C4-2B (cell line): ENCODE measurements at regions not wholly inside any gene's neighbourhood (a gene's known extent, or its start where the extent isn't known, plus 50 kb on each side); places are given as distances from the start of the nearest gene placed in this dataset.

Experiments used
- H3K27ac ChIP-seq: fragments of 450-650 bp; 2 replicates; pipeline ENCODE4 v1.5.1; 2017
- CTCF ChIP-seq: fragments of 450-650 bp; conservative IDR thresholded peaks from 2 replicates; pipeline ENCODE4 v1.5.1; 2017; ENCODE audit warnings: mild to moderate bottlenecking
- ZFX ChIP-seq: fragments of 450-650 bp; IDR thresholded peaks from 2 replicates; pipeline ENCODE4 v1.6.1; 2017

GRCh38 chr6:50214937-50215336, 165.2 kb upstream of the DEFB112 start:
- H3K27ac ChIP-seq: no peak overlapping the region
- TF ChIP-seq ZFX: no peak
- no peak for TF ChIP-seq CTCF

GRCh38 chr6:50217841-50218240, 168.1 kb upstream of the DEFB112 start:
- no peak overlapping the region for H3K27ac ChIP-seq
- TF ChIP-seq ZFX (no peak), CTCF (no peak)

GRCh38 chr6:50236164-50236563, 186.4 kb upstream of the DEFB112 start:
- H3K27ac ChIP-seq: no peak overlapping the region
- TF ChIP-seq ZFX (no peak), CTCF (no peak)

- no peak overlapping the region for H3K27ac ChIP-seq
- TF ChIP-seq CTCF: no peak
- TF ChIP-seq ZFX: no peak
Measured at GRCh38 chr6:50239853-50240252, 190.1 kb upstream of the DEFB112 start.

- TF ChIP-seq ZFX: no peak
- no peak for TF ChIP-seq CTCF
- H3K27ac ChIP-seq: no peak overlapping the region
Measured at GRCh38 chr6:50240986-50241385, 191.3 kb upstream of the DEFB112 start.

GRCh38 chr6:50249493-50249892, 199.8 kb upstream of the DEFB112 start:
- H3K27ac ChIP-seq: no peak overlapping the region
- TF ChIP-seq ZFX (no peak), CTCF (no peak)

- TF ChIP-seq CTCF (no peak), ZFX (no peak)
- no peak overlapping the region for H3K27ac ChIP-seq
Measured at GRCh38 chr6:50257322-50257721, 207.6 kb upstream of the DEFB112 start.
